GM21717 (cell line): ENCODE measurements at regions not wholly inside any gene's neighbourhood (a gene's known extent, or its start where the extent isn't known, plus 50 kb on each side); places are given as distances from the start of the nearest gene placed in this dataset.
"Not testable (repeated sequence)": the region's sequence is repeated elsewhere in the genome, so short reads cannot be mapped to it uniquely, and the experiment has no call there.

ENCODE experiments used
- ATAC-seq: cut with Tn5 transposase; IDR thresholded peaks from one replicate; pipeline ENCODE4 v1.9.1; 2021; ENCODE audit warnings: mild to moderate bottlenecking, moderate library complexity; ENCODE audit not compliant: unreplicated experiment

DNA sequence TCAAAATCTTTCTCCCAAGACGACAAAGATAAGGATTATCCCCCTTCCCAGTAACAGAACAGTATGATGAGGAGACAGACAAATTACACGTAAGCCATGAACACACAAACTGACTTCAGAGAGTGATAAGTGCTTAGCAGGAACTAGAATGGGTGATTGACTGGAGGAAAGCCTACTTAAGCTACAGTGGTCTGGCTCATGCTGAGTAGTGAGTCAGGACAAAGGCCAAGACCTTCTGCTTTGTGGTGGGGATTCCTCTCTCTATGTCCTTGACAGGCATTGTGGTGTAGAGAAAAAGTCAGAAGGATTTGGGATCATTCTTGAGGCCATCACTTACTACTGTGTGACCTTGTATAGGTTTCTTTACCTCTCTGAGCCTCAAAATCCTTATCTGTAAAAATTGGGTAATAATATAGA is 381.9 kb upstream of the CCL2 start:
- ATAC-seq: no peak

DNA sequence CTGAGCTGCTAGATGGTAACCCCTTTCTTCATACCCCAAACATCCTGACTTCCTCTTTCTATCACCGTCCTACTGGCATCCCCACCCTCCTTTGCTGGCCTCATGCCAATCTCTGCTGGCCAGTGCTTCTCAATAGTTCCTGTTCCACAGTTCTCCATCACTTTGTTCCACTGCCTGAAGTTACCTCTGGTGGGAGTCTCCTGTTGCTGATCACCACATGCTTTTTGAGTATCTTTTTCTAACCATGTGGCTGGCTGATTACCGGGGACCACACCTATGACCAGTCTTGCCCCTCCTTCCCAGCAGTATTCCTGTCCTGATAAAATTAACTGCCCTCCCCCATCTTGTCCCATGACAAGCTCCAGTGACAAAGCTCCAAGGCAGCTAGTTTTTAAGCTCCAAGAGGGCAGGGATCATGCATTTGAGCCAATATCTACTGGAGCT is 380.4 kb upstream of the CCL2 start:
- no peak for ATAC-seq

DNA sequence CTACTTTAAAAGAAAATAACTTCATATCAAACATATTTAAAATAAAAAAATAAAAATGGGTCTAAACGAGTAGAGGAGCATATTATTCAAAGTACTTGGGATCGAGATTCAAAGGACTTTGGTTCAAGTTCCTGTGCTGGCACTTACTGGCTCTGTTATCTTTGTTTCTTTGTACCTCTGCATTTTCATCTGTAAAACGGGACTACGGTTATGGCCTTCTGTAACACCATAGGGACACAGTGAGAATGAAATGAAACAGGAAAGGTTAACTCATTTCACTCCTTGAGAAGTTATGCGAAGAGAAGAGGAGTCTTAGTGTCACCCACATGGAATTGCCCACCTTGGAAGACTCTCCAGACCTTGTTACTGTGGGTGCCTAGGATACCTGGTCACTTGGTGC is 379.1 kb upstream of the CCL2 start:
- ATAC-seq: no peak

- not testable (repeated sequence) for ATAC-seq
These were observed 372.8 kb upstream of the CCL2 start for GRCh38 chr17:33882273-33882672.

DNA sequence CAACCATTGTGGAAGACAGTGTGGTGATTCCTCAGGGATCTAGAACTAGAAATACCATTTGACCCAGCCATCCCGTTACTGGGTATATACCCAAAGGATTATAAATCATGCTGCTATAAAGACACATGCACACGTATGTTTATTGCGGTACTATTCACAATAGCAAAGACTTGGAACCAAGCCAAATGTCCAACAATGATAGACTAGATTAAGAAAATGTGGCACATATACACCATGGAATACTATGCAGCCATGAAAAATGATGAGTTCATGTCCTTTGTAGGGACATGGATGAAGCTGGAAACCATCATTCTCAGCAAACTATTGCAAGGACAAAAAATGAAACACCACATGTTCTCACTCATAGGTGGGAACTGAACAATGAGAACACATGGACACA is 372.4 kb upstream of the CCL2 start:
- not testable (repeated sequence) for ATAC-seq

DNA sequence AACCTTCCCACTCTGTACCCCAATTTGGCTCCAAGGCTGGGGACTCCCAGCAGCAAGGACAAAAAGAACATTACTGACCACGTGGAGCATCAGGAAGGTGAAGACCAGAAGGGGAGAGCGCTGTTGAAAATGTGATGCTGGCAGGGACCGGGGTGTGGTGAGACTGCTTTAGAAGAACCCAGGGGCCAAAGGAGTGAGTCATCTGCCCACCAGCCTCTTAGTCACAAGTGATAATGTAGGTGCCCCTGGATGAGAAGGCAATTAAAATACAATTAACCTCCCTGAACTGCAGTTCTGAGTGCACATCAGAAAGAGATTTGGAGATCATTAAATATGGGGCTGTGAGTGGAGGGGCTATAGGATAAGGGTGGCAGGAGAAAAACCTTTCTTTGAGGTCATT is 366.6 kb upstream of the CCL2 start:
- ATAC-seq: no peak

DNA sequence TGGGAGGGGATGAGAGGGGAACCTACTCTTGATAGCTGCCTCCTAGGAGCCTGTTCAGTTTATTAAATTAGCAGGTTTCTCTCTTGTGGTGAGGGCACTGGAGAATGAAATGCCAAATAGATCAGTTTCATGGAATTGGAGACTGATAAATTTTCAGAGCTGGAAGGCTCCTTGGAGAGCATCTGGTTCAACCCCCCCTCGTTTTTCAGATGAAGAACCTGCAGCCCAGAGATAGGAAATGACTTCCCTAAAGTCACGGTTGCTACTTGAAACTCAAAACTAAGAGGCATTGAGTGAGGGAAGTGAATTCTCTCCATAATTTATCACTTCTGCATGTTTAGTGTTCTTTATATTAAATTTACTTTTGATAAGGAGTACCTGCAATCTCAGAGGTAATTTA is 366.0 kb upstream of the CCL2 start:
- no peak for ATAC-seq

- no peak for ATAC-seq
These were observed 365.3 kb upstream of the CCL2 start for GRCh38 chr17:33889766-33890165.

- no peak for ATAC-seq
These were observed 362.1 kb upstream of the CCL2 start for GRCh38 chr17:33892717-33893591.

GRCh38 chr17:33895491-33895890 is 359.6 kb upstream of the CCL2 start:
- no peak for ATAC-seq

- ATAC-seq: no peak
These were observed 358.8 kb upstream of the CCL2 start for GRCh38 chr17:33896263-33896662.

DNA sequence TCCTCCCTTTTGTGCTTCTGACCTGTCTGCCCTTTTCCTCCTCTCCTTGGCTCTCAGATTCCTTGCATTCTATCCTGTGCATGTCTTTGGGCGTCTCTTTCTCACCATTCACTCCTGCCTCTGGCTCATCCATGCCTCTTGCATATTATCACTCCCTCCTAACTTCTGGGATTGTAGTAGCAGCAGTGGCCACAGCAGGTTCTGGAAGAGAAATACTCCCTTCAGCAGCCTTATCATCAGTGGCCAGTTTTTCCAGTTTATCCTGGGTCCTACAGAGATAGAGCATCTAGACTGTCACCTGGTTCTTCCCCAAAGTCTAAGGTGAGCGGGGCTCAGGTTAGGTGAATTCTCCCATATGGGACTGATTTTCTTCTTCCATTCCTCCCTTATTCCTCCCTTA is 354.0 kb upstream of the CCL2 start:
- no peak for ATAC-seq

DNA sequence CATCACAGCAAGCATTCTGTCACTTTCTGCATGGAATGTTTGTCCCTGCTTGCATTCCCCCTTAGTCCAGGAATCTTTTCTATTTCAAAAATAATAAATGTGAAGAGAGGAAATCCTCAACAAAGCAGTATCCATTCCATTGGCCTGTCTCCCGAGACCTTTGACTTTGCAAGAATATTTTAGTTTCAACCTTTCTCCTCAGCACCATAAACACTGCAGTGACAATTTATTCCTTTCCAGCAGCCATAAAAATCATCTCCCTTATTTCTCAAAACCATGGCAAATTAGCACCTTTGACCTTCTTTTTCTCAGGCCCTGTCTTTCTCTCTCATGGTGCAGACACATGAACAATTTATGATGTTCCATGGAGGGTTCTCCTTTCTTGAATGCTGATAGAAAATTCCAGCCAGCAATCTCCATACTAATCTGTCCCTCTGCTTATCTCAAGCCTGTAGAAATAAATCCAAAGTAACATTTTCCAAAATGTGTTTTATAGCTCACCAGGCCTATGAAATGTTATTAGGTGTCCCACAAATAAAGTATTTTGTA is 352.1 kb upstream of the CCL2 start:
- no peak for ATAC-seq

DNA sequence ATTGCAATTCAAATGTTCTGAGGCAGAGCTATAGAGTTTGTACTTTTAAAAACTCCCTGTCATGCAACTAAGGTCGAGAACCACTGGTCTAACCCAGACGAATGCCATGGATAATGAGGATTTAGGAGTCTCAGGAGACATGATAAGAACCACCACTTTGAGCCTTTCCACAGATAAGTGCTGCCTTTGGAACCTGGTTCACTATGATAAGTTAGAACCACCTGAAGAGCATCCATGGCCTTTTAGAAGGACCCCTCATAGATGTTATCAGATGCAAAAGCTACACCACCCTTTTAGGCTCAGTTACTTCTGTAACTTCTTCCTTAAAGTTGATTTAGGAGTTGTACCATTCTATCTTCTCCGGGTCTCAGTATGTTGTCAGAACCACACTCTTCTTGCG is 350.6 kb upstream of the CCL2 start:
- ATAC-seq: no peak

GRCh38 chr17:33905338-33905800 is 349.7 kb upstream of the CCL2 start:
- ATAC-seq: no peak

DNA sequence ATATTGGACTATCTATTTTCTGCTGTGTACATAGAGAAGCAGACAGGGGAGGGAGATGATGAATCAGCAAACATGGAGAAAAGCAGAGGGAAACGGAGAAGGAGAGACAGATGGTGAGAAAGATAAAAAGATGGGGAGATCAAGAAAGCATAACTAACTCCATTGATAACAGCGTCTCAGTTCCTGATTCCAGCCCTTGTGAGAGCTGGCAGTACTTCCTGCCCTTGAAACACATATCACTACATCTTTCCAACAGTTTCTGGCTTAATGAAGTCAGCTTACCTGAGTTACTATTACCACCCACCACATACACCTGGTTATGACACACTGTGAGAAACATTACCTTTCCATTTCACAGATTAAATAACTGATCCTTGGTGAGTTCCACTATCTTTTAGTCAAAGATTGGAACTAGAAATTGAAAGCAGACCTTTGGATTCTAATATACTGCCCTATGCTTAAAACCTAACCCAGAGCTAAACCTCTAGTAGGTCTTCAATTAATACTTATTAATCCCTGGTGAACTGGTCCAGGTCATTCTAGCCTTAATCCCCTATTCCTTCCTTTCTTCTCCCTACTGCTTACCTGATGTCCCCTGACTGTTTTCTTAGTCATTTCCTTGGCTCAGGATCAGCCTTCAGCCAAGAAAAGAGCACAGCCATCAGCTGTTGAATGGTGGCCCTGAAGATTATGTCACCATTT is 346.6 kb upstream of the CCL2 start:
- no peak for ATAC-seq

DNA sequence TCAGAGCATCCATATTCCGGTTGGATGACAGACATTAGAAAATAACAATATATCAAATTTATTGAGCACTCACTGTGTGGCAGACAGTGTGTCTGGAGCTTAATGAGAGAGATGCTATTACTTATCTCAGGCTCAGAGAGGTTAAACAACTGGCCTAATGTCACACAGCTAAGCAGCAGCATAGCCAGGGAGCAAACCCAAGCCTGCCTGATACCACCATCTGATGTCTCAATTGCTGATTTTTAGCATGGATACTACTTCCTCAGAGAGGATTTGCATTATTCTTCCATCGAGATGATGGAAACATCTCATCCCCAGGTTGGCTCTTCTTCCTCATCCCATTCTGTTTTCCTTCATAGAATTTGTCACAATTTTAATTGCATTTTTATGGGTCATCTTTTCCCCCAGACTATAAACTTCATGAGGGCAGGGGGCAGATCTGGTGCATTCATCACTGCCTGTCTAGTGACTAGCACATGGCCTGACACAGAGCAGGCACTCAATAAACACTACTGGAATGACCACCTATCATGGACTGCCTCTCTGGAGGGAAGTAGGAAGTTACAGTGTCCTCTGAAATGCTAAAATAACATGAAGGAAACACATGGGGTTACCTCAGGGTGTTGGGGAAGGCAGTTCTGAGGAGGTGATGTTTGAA is 344.8 kb upstream of the CCL2 start:
- no peak for ATAC-seq

GRCh38 chr17:33914125-33914524 is 341.0 kb upstream of the CCL2 start:
- ATAC-seq: no peak

DNA sequence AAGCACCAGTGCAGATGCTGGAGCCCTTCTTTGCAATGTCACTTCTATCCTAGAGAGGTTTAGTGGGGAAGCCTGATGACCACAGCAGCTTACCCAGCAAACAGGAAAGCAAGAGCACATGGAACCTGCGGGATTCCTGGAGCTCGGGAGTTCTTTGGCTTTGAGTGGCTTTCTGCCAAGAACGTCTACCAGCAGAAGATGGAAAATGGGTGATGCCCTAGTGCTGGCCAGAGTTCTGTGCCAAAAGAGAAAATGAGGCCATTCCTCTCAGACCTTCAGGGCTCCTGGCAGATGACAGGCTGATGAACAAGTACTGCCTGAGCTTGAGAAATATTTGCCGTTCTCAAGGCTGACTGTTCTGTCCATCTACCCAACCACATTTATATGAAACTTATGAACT is 332.1 kb upstream of the CCL2 start:
- no peak for ATAC-seq

GRCh38 chr17:33924104-33924503 is 331.0 kb upstream of the CCL2 start:
- ATAC-seq: no peak

- no peak for ATAC-seq
These were observed 329.4 kb upstream of the CCL2 start for GRCh38 chr17:33925649-33926048.
